Activated T-helper 1 cell treated with anti-CD3 and anti-CD28 coated beads, Interleukin-2, amount 50 U/mL, for 16 hours (primary cell): ENCODE measurements at regions not wholly inside any gene's neighbourhood (a gene's known extent, or its start where the extent isn't known, plus 50 kb on each side); places are given as distances from the start of the nearest gene placed in this dataset.
"Not testable (repeated sequence)": the region's sequence is repeated elsewhere in the genome, so short reads cannot be mapped to it uniquely, and the experiment has no call there.

ENCODE experiments used
- DNase-seq, 2 donors: peaks; one replicate each; pipeline ENCODE4 v3.0.0-alpha.2; 2020; ENCODE audit warnings: low read depth in 1 of 2, low spot score in 1 of 2

DNA sequence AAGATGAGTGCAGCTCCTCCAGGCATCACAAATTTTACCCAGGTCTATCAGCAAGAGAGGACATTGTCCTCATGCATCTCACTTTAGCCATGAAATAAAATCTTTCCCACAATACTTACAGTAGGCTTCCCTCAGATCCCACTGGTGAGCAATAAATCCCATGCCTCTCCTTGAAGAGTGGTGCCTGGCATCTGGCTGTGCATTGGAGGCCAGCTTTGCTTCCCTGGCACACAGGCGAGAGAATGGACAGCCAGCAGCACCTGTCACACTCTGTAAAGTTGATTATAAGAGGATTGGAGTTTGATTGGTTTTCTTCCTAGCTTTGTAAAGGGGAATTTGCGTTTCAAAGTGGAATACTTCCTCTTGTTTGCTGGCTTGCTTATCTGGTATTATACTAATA lies 1153.9 kb downstream of the AACS start:
- DNase-seq = no peak

DNA sequence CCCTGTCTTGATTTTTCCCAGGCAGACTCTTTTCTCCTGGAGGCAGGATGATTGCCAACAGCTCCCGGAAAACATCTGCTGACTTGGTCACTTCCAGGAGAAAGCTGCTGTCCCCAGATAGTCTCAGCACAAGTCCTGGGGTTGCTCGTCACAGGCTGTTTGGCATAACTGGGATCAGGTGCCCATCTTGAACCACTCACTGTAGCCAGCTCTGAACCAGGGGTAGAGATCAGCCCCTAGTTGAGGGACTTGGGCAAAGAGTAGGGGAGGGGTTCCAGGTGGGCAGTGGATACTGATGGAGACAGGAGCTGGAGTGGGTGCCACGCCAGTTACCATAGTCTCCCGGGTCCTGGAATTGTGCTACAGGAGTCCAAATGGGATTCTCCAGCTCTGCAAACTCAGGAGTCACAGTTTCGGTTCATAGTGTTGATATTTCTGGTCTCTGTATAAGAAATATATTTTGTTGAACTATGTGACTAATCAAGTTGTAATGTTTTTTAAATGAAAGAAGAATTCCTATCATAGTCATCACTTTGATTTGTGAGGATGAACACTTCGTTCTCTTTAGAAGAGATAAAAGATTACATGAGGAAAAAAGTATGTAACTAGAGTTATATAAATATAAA lies 1154.5 kb downstream of the AACS start:
- no peak for DNase-seq

DNA sequence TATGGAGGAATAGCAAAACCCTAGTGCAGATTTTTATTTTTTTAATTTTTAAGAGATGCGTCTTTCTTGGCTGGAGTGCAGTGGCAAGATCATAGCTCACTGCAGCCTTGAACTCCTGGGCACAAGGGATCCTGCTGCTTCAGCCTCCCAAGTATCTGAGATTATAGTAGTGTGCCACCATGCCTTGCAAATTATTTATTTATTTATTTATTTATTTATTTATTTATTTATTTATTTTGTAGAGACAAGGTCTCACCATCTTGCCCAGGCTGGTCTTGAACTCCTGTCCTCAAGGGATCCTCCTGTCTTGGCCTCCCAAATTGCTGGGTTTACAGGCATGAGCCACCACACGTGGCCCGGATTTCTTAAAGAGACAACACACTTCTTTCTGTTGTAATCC lies 1158.8 kb downstream of the AACS start:
- no peak for DNase-seq

DNA sequence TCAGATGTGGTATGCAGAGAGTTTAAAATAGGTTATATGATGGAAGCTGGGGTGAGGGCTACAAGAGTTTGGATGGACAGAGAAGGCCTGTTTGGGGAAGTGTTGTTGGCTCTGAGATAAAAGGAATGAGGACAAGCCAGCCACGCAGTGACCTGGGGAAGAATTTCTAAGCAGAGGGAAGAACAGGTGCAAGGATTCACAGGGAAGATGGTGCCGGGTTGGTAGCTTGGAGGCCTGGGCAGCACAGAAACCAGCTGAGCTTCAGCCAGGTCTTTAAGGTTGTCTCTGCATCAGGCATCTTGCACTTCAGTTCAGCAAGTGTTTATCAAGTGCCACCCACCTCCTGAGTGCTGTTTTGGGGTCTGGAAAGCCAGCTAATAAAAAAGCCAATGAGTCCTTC lies 1163.7 kb downstream of the AACS start:
- DNase-seq = no peak

DNA sequence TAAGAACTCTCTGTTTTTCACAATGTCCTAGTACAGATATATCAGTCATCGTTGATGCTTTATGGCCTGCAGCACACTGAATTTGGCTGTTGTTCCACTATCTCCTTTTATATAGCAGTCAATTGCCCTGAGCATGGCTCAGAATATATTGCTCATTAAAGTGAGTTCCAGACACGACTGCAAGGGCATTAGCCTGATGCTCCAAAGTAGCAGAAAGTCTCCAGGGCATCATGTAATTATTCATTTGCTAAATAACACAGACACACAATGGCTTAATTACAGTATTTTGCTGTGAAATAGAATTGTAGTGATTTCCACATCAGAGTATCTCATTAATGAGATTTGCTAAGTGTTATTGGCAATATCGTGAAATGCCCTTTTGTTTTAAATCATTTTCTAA lies 1167.5 kb downstream of the AACS start:
- DNase-seq = no peak

DNA sequence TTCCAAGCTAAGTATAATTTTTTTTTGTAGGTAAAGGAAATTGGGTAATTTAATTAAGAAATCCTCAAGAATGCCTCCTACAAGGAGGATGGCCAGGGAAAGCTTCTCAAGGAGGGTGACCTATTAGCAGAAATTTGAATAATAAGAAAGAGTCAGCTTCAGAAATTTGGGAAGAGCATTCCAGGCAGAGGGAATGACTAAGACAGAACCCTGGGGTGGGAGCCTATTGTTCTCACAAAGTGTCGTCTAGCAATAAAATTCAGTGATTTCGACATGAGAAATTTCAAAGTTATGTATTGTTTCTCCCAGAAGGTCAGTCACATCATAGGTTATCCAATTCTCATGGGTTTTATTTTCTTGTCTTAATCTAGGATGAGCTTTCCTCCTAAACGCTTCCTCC lies 1168.4 kb downstream of the AACS start:
- no peak for DNase-seq

DNA sequence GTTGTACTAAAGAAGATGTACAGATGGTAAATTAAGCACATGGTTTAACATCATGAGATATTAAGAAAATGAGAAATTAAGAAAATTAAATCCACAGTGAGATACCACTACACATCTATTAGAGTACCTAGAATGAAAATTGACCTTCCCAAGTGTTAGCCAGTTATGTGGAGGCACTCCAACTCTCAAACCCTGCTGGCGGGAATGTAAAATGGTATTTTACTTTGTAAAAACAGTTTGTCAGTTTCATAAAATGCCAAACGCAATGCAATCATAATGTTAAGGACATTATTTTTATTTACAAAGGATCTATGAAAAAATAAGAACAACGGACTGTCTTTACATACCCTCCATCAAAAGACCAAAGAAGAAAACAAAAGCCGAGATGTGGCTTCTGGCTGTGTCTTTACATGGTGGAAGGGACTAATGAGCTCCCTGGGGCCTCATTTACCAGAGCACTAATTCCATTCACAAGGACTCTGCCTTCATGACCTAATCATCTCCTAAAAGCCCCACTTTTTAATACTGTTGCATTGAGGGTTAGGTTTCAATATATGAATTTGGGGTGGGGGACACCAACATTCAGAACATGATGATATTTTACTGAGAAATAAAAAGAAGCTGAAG lies 1178.7 kb downstream of the AACS start:
- DNase-seq = no peak

DNA sequence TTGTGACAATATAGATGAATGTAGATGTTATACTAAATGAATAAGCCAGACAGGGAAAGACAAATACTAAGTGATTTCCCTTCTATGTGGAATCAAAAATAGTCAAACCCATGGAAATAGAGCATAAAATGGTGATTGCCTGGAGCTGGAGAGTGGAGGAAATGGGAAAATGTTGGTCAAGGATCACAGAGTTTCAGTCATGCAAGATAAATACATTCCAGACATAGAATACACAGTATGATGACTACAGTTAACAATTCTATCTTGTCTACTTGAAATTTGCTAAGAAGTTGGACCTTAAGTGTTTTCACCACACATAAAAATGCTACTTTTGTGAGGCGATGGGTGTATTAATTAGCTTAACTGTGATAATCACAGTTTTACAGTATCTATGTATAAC lies 1182.7 kb downstream of the AACS start:
- DNase-seq = no peak

DNA sequence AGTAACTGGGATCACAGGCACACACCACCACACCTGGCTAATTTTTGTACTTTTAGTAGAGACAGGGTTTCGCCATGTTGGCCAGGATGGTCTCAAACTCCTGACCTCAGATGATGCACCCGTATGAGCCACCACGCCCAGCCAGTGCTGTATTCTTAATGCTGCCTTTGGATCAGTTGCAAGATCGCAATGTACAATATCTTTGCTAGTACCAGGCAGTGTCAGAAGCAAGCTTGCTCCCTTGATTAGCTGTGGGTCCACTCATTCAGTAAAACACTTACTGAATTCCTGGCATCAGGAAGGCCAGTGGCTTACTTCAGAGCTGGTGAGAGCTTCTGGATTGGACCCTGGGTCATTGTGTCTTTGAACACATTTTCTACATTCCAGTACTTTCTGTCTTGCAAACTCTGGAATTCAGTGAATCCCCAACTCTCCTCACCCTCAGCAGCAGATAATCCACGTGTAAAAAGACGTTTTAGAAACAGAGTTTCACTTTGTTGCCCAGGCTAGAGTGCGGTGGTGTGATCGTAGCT lies 1183.7 kb downstream of the AACS start:
- DNase-seq = no peak

DNA sequence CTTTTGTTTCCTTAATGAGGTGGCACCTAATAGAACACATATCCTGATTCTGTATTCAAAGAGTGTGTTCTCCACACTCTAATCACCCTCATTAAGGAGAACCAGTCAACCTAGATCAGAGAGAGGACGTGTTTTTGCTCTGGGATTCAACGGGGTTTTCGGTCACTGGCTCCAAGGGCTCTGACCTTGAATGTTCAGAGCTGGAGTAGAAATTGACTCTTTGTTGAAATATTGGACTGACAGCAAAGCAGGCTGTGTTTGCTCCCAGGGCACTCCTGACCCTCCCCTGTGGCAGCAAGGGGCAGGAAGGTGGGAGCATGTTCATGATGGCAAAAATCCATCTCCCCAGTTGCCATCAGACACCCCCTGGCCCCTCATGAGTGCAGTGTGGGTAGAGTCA lies 1193.0 kb downstream of the AACS start:
- no peak for DNase-seq

DNA sequence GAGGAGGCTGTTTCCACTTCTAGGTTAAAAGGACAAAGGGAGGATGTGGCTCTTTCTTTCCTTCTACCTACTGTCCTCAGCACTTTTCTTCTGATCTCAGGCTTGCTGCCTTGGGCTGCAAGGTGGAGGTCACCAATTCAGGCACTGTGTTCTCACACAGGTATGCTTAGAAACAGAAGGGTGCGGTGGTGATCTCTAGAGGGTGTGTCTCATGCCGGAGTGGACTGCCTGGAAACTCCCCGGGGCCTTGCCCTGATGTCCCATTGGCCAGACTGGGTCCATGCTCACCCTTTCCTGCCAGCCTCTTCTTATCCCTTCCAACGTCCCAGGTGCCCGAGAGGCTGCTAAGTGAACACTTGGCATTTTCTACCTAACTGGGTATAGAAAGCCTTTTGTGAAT lies 1197.6 kb downstream of the AACS start:
- no peak for DNase-seq

DNA sequence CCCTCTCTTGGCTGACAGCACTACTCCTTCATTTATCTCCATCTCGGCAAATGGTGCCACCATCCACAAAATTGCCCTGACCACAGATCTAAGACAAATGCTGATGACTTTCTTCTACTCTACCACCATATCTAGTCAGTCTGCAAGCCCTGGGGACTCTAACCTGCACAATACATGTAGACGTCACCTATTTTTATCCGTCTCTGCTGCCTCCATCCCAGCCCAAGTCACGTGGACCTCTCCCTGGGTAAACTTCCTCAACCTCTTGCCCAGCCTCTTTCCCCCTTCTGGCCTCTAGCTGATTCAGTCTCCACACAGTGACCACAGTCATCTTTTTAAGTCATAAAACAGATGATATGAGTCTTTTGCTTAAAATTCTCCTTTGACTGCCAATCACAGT lies 1203.0 kb downstream of the AACS start:
- DNase-seq = no peak

DNA sequence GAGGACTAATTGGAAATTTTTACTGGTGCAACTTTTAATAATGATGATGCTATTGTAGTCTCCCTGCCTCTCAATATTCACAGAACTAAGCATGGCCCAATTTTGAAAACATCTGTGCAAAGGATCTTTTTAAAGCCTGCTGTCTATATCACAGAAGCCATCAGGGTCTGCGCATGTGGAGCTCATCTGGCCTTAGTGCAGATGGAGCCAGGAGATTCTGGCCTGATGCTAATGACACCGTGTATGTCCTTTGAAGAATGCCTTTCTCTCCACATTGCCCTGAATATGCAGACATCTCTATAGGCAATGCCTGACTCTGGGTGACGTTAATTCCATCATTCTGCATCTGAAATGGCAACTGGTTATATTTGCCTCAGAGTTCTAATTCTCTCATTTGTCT lies 1205.9 kb downstream of the AACS start:
- no peak for DNase-seq

DNA sequence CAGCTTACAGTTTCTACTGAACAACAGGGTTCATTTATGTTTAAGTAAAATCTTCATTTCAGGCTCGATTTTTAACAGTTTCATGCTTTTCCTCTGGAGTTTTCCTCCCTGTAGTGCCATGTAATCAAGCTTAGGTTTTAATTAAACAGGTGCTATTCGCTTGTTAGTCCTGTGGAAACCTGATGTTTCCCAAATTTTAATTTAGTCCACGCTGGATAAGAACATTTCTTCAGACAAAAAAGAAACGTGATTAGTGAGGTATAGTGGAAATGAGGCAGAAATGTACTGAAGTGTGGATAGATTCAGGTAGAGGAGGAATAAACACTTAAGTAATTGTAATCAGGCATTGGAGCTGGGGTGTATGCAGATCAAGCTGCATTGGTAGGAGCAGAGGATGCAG lies 1217.5 kb downstream of the AACS start:
- no peak for DNase-seq

DNA sequence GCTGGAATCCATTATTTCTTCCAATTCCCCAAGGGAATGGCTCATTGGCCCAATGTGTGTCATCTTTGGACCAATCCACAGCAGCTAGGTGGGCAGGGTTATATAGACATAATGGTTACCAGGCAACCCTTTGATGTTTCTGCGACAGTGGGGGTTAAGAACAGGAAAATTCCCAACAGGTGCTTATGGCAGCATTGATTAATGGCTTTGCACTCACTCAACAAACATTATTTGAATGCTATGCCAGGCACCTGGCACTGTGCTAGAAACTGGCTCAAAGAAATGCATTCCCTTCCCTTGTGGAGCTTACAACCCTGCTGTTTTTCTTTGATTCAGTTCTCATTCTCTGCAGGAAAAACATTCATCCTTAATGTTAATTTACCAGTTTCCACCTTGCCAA lies 1221.0 kb downstream of the AACS start:
- no peak for DNase-seq

DNA sequence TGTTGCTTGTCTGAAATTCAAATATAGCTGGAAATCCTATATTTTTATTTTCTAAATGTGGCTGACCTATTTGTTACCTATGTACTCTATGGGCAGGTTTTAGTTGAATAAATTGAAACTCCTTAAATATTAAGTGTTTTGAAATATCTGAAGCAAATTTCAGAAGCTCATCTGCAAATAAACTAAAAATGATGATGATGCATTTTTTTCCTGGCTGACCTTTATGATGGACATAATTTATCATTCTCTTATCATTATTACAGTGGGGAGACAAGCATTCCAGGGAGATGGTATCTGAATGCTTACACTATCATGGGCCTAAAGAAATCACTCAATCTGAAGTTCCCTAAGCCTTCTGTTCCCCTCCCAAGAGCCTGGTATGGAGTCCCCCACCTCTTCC lies 1225.2 kb downstream of the AACS start:
- no peak for DNase-seq

DNA sequence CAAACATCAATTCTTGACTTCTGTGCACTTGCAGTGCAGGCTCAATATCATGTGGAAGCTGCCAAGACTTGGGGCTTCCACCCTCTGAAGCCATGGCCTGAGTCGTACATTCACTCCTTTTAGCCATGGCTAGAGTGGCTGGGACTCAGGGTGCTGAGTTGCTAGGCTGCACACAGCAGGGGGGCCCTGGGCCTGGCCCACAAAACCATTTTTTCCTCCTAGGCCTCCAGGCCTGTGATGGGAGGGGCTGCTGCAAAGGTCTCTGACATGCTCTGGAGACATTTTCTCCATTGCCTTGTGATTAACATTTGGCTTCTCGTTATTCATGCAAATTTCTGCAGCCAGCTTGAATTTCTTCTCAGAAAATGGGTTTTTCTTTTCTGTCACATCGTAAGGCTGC lies 1226.8 kb downstream of the AACS start:
- DNase-seq = not testable (repeated sequence)

DNA sequence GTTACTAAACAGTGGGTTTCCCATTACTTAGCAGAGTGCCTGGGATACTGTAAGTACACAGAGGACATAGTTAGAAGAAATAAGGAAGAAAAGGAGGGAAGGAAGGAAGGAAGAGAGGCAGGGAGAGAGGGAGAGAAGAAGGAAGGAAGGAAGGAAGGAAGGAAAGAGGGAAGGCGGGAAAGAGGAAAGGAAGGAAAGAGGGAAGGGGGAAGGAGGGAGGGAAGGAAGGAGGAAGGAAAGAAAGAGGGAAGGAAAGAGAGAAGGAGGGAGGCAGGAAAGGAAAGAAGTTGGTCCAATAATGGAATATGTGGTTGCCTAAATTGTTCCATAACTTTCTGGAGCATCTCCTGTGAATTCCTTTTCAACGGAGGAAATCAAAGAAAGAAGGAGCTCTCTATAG lies 1230.4 kb downstream of the AACS start:
- DNase-seq = no peak

DNA sequence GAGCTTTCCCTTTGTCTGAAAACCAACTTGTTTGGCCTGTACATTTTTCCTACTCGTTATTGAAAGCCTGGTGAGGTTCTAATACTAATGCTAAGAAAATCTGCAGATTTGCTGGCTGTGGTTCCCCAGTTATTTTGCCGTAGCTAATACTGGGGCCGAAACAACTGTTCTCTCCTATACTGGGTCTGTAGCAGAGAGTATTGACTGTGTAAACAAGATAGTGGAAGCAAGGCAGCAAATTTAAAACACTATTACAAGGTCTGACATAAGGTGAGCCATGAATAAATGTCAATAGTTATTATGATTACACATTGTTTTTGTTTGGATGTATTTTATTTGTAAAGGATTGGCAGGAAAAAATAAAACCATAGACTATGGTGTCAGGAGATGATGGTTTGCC lies 1244.0 kb downstream of the AACS start:
- no peak for DNase-seq

DNA sequence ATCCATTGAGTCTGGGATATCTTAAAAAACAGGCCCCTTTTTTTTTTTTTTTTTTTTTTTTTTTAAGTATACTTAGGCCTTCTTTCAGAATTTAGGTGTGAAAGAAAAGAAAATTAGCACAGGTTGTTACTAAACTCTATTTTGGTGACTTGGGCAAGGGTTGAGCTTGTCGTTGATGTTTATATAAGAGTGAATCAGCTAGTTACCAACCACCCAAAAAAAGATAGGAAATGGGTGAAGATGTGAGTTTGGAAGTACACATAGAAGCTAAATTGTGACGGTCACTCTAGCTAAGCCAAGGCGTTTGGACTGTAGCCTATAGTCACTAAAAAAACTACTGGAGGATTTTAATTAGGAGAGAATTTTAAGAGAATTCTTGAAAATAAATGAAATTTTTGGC lies 1247.2 kb downstream of the AACS start:
- DNase-seq = no peak

DNA sequence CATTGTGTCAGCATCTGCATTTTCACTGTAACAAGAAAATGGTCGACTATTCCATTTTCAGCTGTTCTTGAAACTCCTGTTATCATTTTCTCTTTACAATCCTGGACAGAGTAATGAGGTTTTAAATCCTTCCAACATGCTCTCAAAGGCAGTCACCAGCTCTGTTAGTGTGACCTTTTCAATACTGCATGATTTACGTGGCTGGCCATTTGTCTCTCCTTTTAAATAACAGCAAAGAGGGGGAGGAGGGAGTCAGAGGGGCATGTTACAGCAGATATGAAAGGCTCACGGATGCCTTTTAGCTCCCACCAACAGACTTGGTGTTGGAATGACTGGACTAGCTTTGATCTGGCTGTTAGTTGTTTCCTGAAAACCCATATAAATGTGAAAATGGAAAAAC lies 1251.2 kb downstream of the AACS start:
- no peak for DNase-seq

DNA sequence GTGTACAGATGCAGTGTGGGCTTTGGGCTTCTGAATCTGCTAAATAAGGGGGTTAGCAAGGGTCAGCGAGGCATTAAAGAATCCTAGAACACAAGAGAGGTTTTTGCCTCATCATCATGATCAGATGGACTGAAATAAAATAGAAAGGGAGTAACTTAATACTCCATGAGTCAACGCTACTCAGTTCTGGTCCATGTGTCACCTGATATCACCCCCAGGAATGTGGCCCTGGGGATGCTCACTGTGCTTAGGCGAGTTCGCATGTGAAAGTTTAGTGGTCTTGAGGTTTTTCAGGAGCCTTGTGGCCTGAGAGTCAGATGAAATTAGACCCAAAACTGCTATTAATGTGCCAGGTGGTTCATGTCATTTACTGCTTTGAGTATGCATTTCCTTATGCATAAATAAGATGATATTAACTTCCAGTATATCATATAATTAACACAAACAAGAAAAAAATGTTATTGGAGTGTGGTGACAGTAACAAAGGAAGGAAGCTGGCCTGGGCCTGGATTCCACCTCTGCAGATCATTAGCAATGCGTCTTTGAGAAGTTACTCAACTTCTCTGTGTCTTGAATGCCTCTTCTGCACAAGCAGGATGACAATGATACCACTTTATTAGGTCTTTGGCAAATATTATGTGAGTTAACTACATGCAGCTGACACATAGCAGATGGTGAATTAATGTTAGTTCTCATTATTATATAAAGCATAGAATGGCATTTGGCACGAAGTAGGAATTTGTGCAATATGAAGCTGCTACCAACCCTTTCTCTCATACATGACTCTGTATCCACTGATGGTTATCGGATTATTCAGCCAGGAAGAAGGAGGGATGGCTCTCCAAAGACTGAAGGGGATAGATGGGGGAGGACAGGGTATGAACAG lies 1272.6 kb downstream of the AACS start:
- DNase-seq = no peak
